BJ (cell line): ENCODE measurements at regions not wholly inside any gene's neighbourhood (a gene's known extent, or its start where the extent isn't known, plus 50 kb on each side); places are given as distances from the start of the nearest gene placed in this dataset.
"Not testable (repeated sequence)": the region's sequence is repeated elsewhere in the genome, so short reads cannot be mapped to it uniquely, and the experiment has no call there.

ENCODE experiments used
- CTCF ChIA-PET: fragments of 350-600 bp; formaldehyde crosslinking; extraction: SDS; loops from one replicate; lab custom pipeline; 2021; ENCODE audit warnings: antibody characterized with exemption, inconsistent platforms; lab: Yijun Ruan, JAX
- POLR2A ChIA-PET: fragments of 300-600 bp; sonication (Branson Sonifier 250); formaldehyde crosslinking; extraction: SDS; loops from one replicate; lab custom pipeline; 2021; ENCODE audit warnings: antibody characterized with exemption; lab: Charles Lee
- DNase-seq: peaks from one replicate; pipeline ENCODE4 v3.0.0-alpha.2; 2011; ENCODE audit warnings: low read depth
- H3K27me3 ChIP-seq: 2 replicates; pipeline ENCODE4 v1.6.0; 2011; ENCODE audit warnings: low read length; ENCODE audit not compliant: control insufficient read depth, insufficient read depth
- H3K36me3 ChIP-seq: 2 replicates; pipeline ENCODE4 v1.5.1; 2011; ENCODE audit warnings: low read length; ENCODE audit not compliant: control insufficient read depth, insufficient read depth
- H3K4me3 ChIP-seq: 2 replicates; pipeline ENCODE4 v1.5.1; 2011; ENCODE audit warnings: low read depth, mild to moderate bottlenecking, control low read depth, low read length

GRCh38 chr20:30671120-30671519 is 586.3 kb upstream of the DEFB115 start:
- CTCF ChIA-PET, H3K36me3 ChIP-seq, DNase-seq, H3K27me3 ChIP-seq, H3K4me3 ChIP-seq, POLR2A ChIA-PET: not testable (repeated sequence)

GRCh38 chr20:30675988-30676564 is 581.4 kb upstream of the DEFB115 start:
- CTCF ChIA-PET, H3K4me3 ChIP-seq, POLR2A ChIA-PET, DNase-seq, H3K27me3 ChIP-seq, H3K36me3 ChIP-seq: not testable (repeated sequence)

GRCh38 chr20:30682236-30682635 is 575.2 kb upstream of the DEFB115 start:
- POLR2A ChIA-PET, H3K36me3 ChIP-seq, H3K4me3 ChIP-seq, DNase-seq, CTCF ChIA-PET, H3K27me3 ChIP-seq: not testable (repeated sequence)

- H3K27me3 ChIP-seq, DNase-seq, H3K36me3 ChIP-seq, CTCF ChIA-PET, POLR2A ChIA-PET, H3K4me3 ChIP-seq: not testable (repeated sequence)
These were observed 544.6 kb upstream of the DEFB115 start for GRCh38 chr20:30712861-30713260.

- POLR2A ChIA-PET, H3K36me3 ChIP-seq, H3K4me3 ChIP-seq, DNase-seq, CTCF ChIA-PET, H3K27me3 ChIP-seq: not testable (repeated sequence)
These were observed 537.9 kb upstream of the DEFB115 start for GRCh38 chr20:30719415-30720199.

GRCh38 chr20:30723511-30723910 is 534.0 kb upstream of the DEFB115 start:
- H3K36me3 ChIP-seq, H3K27me3 ChIP-seq, POLR2A ChIA-PET, DNase-seq, H3K4me3 ChIP-seq, CTCF ChIA-PET: not testable (repeated sequence)

- DNase-seq, H3K27me3 ChIP-seq, H3K4me3 ChIP-seq, POLR2A ChIA-PET, CTCF ChIA-PET, H3K36me3 ChIP-seq: not testable (repeated sequence)
These were observed 533.4 kb upstream of the DEFB115 start for GRCh38 chr20:30723934-30724687.

GRCh38 chr20:30724688-30725074 is 532.8 kb upstream of the DEFB115 start:
- H3K4me3 ChIP-seq, POLR2A ChIA-PET, DNase-seq, H3K36me3 ChIP-seq, CTCF ChIA-PET, H3K27me3 ChIP-seq: not testable (repeated sequence)

GRCh38 chr20:30725188-30725587 is 532.3 kb upstream of the DEFB115 start:
- H3K27me3 ChIP-seq, CTCF ChIA-PET, DNase-seq, POLR2A ChIA-PET, H3K4me3 ChIP-seq, H3K36me3 ChIP-seq: not testable (repeated sequence)

GRCh38 chr20:30728271-30728885 is 529.1 kb upstream of the DEFB115 start:
- H3K36me3 ChIP-seq, H3K4me3 ChIP-seq, DNase-seq, H3K27me3 ChIP-seq, CTCF ChIA-PET, POLR2A ChIA-PET: not testable (repeated sequence)
